Caki2 (cell line): ENCODE measurements at regions not wholly inside any gene's neighbourhood (a gene's known extent, or its start where the extent isn't known, plus 50 kb on each side); places are given as distances from the start of the nearest gene placed in this dataset.

ENCODE experiments used
- DNase-seq: peaks from one replicate; pipeline ENCODE4 v3.0.0-alpha.2; 2015; ENCODE audit warnings: low read depth
- in situ Hi-C: cut with HindIII; loops from 2 replicates; pipeline ENCODE4 v1.10.0; 2016; ENCODE audit warnings: low sequenced_read_pairs, low pct_unique_long_range_greater_than_20kb, mixed read lengths

- in situ Hi-C loops: no loop called here
- DNase-seq: peak; percentile 89
Observed at GRCh38 chr6:91299544-91300491, 712.9 kb upstream of the MAP3K7 start.

GRCh38 chr6:91298543-91299145 lies 711.8 kb upstream of the MAP3K7 start:
- no peak for DNase-seq
- in situ Hi-C loops: no loop called here

- in situ Hi-C loops: no loop called here
- DNase-seq: no peak
Observed at GRCh38 chr6:91293395-91293794, 706.5 kb upstream of the MAP3K7 start.

- DNase-seq: no peak
- in situ Hi-C loops: no loop called here
Observed at GRCh38 chr6:91291071-91291470, 704.2 kb upstream of the MAP3K7 start.

- in situ Hi-C loops: no loop called here
Observed at GRCh38 chr6:91288741-91289140, 701.9 kb upstream of the MAP3K7 start.

GRCh38 chr6:91281901-91282300 lies 695.0 kb upstream of the MAP3K7 start:
- in situ Hi-C loops: no loop called here
- DNase-seq: no peak

More at GRCh38 chr6:91288741-91289140, 701.9 kb upstream of the MAP3K7 start:
- no peak for DNase-seq

- in situ Hi-C loops: no loop called here
- no peak for DNase-seq
Observed at GRCh38 chr6:91280494-91280830, 693.6 kb upstream of the MAP3K7 start.

GRCh38 chr6:91279740-91280493 lies 693.0 kb upstream of the MAP3K7 start:
- DNase-seq: no peak
- in situ Hi-C loops: no loop called here

- in situ Hi-C loops: no loop called here
- DNase-seq: peak; percentile 48
Observed at GRCh38 chr6:91278416-91278815, 691.5 kb upstream of the MAP3K7 start.

- in situ Hi-C loops: no loop called here
- peak; percentile 36 for DNase-seq
Observed at GRCh38 chr6:91276315-91276714, 689.4 kb upstream of the MAP3K7 start.

GRCh38 chr6:91273729-91274128 lies 686.9 kb upstream of the MAP3K7 start:
- no peak for DNase-seq
- in situ Hi-C loops: no loop called here

- in situ Hi-C loops: no loop called here
- no peak for DNase-seq
Observed at GRCh38 chr6:91271807-91272206, 684.9 kb upstream of the MAP3K7 start.

- no peak for DNase-seq
- in situ Hi-C loops: no loop called here
Observed at GRCh38 chr6:91268941-91269340, 682.1 kb upstream of the MAP3K7 start.

GRCh38 chr6:91267246-91267645 lies 680.4 kb upstream of the MAP3K7 start:
- DNase-seq: no peak
- in situ Hi-C loops: no loop called here

- DNase-seq: no peak
- in situ Hi-C loops: no loop called here
Observed at GRCh38 chr6:91266156-91266555, 679.3 kb upstream of the MAP3K7 start.

GRCh38 chr6:91243436-91243835 lies 656.6 kb upstream of the MAP3K7 start:
- in situ Hi-C loops: no loop called here
- DNase-seq: no peak

- in situ Hi-C loops: no loop called here
- DNase-seq: no peak
Observed at GRCh38 chr6:91242614-91242949, 655.7 kb upstream of the MAP3K7 start.

- no peak for DNase-seq
- in situ Hi-C loops: no loop called here
Observed at GRCh38 chr6:91241946-91242613, 655.2 kb upstream of the MAP3K7 start.
